Loucy (cell line): ENCODE measurements at regions not wholly inside any gene's neighbourhood (a gene's known extent, or its start where the extent isn't known, plus 50 kb on each side); places are given as distances from the start of the nearest gene placed in this dataset.

Source experiments
- EZH2phosphoT487 ChIP-seq: fragments of 200-600 bp; IDR thresholded peaks from 2 replicates; pipeline ENCODE4 v1.6.1; 2018; ENCODE audit warnings: antibody characterized with exemption, mild to moderate bottlenecking, moderate library complexity, borderline replicate concordance
- TF ChIP-seq, protein P1 (sequence below): fragments of 200-600 bp; sonication (generic); conservative IDR thresholded peaks from 2 replicates; pipeline ENCODE4 v1.5.1; 2014; ENCODE audit warnings: mild to moderate bottlenecking, antibody characterized with exemption, low read length

DNA sequence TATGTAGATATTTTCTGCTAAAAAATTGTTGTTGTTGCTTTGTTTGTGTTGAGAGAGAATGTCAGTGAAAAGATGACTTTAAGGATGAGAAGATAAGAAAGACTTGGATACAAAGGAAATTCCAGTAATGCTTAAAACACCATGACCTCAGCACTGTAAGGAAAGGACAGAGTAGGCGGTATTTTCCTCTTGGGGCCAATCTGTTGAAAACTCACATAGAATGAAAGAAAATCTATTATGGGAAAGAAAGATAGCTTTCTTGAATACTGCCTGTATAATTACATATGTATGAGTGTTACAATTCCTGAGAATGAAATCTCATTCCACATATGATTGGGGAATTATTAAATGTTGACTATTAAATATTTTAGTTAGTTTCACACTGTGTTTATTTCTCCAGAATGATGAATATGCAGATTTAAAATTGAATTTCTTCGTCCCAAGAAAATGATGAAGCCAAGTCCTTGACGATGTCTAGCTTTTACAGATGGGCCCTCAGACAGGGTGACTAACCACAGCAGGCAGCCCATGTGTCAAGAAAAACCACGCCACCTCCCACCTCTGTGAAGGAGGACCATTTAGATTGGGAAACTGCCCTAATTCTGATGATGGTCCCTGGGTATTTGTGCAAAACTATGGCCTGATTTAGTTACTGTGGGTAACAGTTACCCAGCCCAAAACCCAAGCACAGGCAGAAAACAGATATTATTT is 49.7 kb upstream of the LMO4 start:
- TF ChIP-seq, protein P1, sequence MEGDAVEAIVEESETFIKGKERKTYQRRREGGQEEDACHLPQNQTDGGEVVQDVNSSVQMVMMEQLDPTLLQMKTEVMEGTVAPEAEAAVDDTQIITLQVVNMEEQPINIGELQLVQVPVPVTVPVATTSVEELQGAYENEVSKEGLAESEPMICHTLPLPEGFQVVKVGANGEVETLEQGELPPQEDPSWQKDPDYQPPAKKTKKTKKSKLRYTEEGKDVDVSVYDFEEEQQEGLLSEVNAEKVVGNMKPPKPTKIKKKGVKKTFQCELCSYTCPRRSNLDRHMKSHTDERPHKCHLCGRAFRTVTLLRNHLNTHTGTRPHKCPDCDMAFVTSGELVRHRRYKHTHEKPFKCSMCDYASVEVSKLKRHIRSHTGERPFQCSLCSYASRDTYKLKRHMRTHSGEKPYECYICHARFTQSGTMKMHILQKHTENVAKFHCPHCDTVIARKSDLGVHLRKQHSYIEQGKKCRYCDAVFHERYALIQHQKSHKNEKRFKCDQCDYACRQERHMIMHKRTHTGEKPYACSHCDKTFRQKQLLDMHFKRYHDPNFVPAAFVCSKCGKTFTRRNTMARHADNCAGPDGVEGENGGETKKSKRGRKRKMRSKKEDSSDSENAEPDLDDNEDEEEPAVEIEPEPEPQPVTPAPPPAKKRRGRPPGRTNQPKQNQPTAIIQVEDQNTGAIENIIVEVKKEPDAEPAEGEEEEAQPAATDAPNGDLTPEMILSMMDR = no peak
- no peak for TF ChIP-seq EZH2phosphoT487
